CD14-positive monocyte (primary cell): ENCODE measurements at regions not wholly inside any gene's neighbourhood (a gene's known extent, or its start where the extent isn't known, plus 50 kb on each side); places are given as distances from the start of the nearest gene placed in this dataset.

Experiments used
- DNase-seq, 3 donors: peaks; one replicate each; pipeline ENCODE4 v3.0.0-alpha.2; 2011 to 2022
- H2AFZ ChIP-seq: 2 replicates; pipeline ENCODE4 v1.6.0; 2012; ENCODE audit warnings: mild to moderate bottlenecking, low read depth, low read length, inconsistent platforms; ENCODE audit not compliant: insufficient read depth, poor library complexity, severe bottlenecking
- H3K27ac ChIP-seq, 2 donors: 1 replicate in 1 of 2; 2 replicates in 1 of 2; pipeline ENCODE4 v1.5.1; 2012 to 2013; ENCODE audit warnings: low read length in 2 of 2, control low read depth in 1 of 2, inconsistent platforms in 1 of 2, low read depth in 1 of 2, mild to moderate bottlenecking in 1 of 2
- H3K27me3 ChIP-seq, 2 donors: one replicate each; pipeline versions ENCODE4 v1.6.0 to v1.6.1; 2011 to 2013; ENCODE audit warnings: low read length in 2 of 2; ENCODE audit not compliant: control insufficient read depth in 2 of 2, insufficient read depth in 2 of 2
- H3K36me3 ChIP-seq, 2 donors: replicated peaks in 1 of 2; 1 replicate in 1 of 2; 2 replicates in 1 of 2; pipeline versions ENCODE4 v1.5.1 to v1.6.1; 2012 to 2013; ENCODE audit warnings: low read length in 2 of 2, control low read depth in 1 of 2, inconsistent platforms in 1 of 2, mild to moderate bottlenecking in 1 of 2; ENCODE audit not compliant: insufficient read depth in 2 of 2, control insufficient read depth in 1 of 2
- H3K4me1 ChIP-seq, 2 donors: 1 replicate in 1 of 2; 2 replicates in 1 of 2; pipeline versions ENCODE4 v1.5.1 to v1.6.1; 2012 to 2013; ENCODE audit warnings: low read length in 2 of 2, control low read depth in 1 of 2, inconsistent platforms in 1 of 2, mild to moderate bottlenecking in 1 of 2, moderate library complexity in 1 of 2; ENCODE audit not compliant: insufficient read depth in 2 of 2, control insufficient read depth in 1 of 2
- H3K4me2 ChIP-seq: replicated peaks from 2 replicates; pipeline ENCODE3; 2012; ENCODE audit warnings: low read length, moderate library complexity, mild to moderate bottlenecking; ENCODE audit not compliant: poor library complexity, severe bottlenecking; ENCODE audit errors: extremely low read depth
- H3K4me3 ChIP-seq, 3 experiments: fragments of 200-600 bp in 1 of 3; sonication (generic) in 1 of 3; replicated peaks in 1 of 3; 1 replicate in 2 of 3; 2 replicates in 1 of 3; pipeline ENCODE4 v1.5.1; 2011 to 2013; ENCODE audit warnings: low read length in 3 of 3, mild to moderate bottlenecking in 3 of 3, control low read depth in 2 of 3, low read depth in 2 of 3, inconsistent platforms in 1 of 3, moderate library complexity in 1 of 3
- H3K79me2 ChIP-seq: 2 replicates; pipeline ENCODE4 v1.6.0; 2012; ENCODE audit warnings: mild to moderate bottlenecking, control low read depth, inconsistent platforms, low read length, moderate library complexity; ENCODE audit not compliant: insufficient read depth
- H3K9ac ChIP-seq: 2 replicates; pipeline ENCODE4 v1.6.0; 2017; ENCODE audit warnings: low read length, mild to moderate bottlenecking; ENCODE audit not compliant: insufficient read depth, poor library complexity, severe bottlenecking
- H3K9me3 ChIP-seq, 2 donors: replicated peaks in 1 of 2; 1 replicate in 1 of 2; 2 replicates in 1 of 2; pipeline versions ENCODE4 v1.5.1 to v1.6.1; 2012 to 2013; ENCODE audit warnings: low read length in 2 of 2, control low read depth in 1 of 2; ENCODE audit not compliant: control insufficient read depth in 1 of 2, insufficient read depth in 1 of 2
- H4K20me1 ChIP-seq: 2 replicates; pipeline ENCODE4 v1.6.0; 2012; ENCODE audit warnings: mild to moderate bottlenecking, low read length, control low read depth, moderate library complexity; ENCODE audit not compliant: insufficient read depth
- H3K27ac Mint-ChIP-seq, 7 donors: one replicate each; pipeline ENCODE4 v1.8.0; 2020; ENCODE audit warnings: mild to moderate bottlenecking in 7 of 7, mixed read lengths in 7 of 7, moderate library complexity in 6 of 7, inconsistent platforms in 2 of 7
- H3K27me3 Mint-ChIP-seq, 3 donors: one replicate each; pipeline ENCODE4 v1.8.0; 2021 to 2022; ENCODE audit warnings: low read depth in 3 of 3, mild to moderate bottlenecking in 3 of 3, mixed read lengths in 3 of 3, moderate library complexity in 3 of 3, inconsistent platforms in 1 of 3
- H3K36me3 Mint-ChIP-seq, 2 donors: one replicate each; pipeline ENCODE4 v1.8.0; 2020; ENCODE audit warnings: mixed read lengths in 2 of 2, inconsistent platforms in 1 of 2, mild to moderate bottlenecking in 1 of 2
- H3K4me1 Mint-ChIP-seq: one replicate; pipeline ENCODE4 v1.8.0; 2020; ENCODE audit warnings: mild to moderate bottlenecking, mixed read lengths
- H3K4me3 Mint-ChIP-seq, 2 donors: one replicate each; pipeline ENCODE4 v1.8.0; 2020; ENCODE audit warnings: mild to moderate bottlenecking in 2 of 2, mixed read lengths in 2 of 2, moderate library complexity in 1 of 2
- H3K9me3 Mint-ChIP-seq, 7 donors: one replicate each; pipeline ENCODE4 v1.8.0; 2020 to 2022; ENCODE audit warnings: mixed read lengths in 7 of 7, mild to moderate bottlenecking in 6 of 7, moderate library complexity in 6 of 7, inconsistent platforms in 2 of 7
- WGBS: methylation state at CpG from one replicate; pipeline ENCODE4 v1.1.5; 2013; ENCODE audit warnings: missing lambda C conversion rate; ENCODE audit not compliant: insufficient coverage; 5-methylcytosine and 5-hydroxymethylcytosine counted together
- intact Hi-C, 2 donors: fragments of 100-400 bp; cut with micrococcal nuclease; formaldehyde crosslinking; loops; one replicate each; pipeline versions ENCODE4 v1.15.0 to v1.15.1; 2023
- TF ChIP-seq, protein P1 (sequence below): fragments of 200-600 bp; IDR thresholded peaks from one replicate; pipeline ENCODE4 v1.8.0; 2022; ENCODE audit warnings: antibody characterized with exemption, mild to moderate bottlenecking

DNA sequence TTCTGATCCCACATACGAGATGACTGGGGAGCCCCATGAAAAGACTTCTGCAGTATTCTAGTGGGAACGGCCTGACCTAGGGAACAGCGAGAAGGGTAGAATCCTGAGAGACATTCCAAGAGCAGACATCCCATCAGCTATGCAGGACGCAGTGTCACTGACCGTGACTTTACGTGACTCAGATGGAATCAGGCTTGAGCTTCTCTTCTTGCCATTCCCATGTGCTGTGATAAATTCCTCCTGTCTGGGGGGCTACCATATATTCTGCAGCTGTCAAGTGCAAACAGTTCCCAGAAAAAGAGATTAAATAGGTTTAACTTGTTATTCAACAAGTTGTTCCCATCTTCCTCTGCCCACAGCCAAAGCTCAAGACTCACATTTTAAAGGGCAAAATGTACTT, 73.1 kb upstream of the PDE1C start:
- Histone ChIP-seq H4K20me1 (no peaks in the 10 kb centered on the region), H3K4me2 (no peak overlapping the region), H3K36me3 (no peaks in the 10 kb centered on the region), H3K9me3 (no peaks in the 10 kb centered on the region), H3K9ac (no peak overlapping the region), H3K4me3 (no peak overlapping the region), H3K4me1 (no peaks in the 10 kb centered on the region), H3K79me2 (no peaks in the 10 kb centered on the region), H3K27ac (no peak overlapping the region), H3K27me3 (no peaks in the 10 kb centered on the region), H2AFZ (no peak overlapping the region)
- Mint-ChIP-seq H3K4me3 (no peak overlapping the region), H3K36me3 (no peaks in the 10 kb centered on the region), H3K9me3 (peaks cover 0 to 7% (median 0%) of the 10 kb centered on the region in 7 donors), H3K27me3 (peaks cover 0 to 3% (median 0%) of the 10 kb centered on the region in 3 donors), H3K4me1 (no peaks in the 10 kb centered on the region), H3K27ac (no peak overlapping the region)
- intact Hi-C loops: no loop called here
- 93% methylated on average over 6 of the region's 6 CpGs for WGBS
- TF ChIP-seq, protein P1, sequence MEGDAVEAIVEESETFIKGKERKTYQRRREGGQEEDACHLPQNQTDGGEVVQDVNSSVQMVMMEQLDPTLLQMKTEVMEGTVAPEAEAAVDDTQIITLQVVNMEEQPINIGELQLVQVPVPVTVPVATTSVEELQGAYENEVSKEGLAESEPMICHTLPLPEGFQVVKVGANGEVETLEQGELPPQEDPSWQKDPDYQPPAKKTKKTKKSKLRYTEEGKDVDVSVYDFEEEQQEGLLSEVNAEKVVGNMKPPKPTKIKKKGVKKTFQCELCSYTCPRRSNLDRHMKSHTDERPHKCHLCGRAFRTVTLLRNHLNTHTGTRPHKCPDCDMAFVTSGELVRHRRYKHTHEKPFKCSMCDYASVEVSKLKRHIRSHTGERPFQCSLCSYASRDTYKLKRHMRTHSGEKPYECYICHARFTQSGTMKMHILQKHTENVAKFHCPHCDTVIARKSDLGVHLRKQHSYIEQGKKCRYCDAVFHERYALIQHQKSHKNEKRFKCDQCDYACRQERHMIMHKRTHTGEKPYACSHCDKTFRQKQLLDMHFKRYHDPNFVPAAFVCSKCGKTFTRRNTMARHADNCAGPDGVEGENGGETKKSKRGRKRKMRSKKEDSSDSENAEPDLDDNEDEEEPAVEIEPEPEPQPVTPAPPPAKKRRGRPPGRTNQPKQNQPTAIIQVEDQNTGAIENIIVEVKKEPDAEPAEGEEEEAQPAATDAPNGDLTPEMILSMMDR: no peak
- no peak for DNase-seq

DNA sequence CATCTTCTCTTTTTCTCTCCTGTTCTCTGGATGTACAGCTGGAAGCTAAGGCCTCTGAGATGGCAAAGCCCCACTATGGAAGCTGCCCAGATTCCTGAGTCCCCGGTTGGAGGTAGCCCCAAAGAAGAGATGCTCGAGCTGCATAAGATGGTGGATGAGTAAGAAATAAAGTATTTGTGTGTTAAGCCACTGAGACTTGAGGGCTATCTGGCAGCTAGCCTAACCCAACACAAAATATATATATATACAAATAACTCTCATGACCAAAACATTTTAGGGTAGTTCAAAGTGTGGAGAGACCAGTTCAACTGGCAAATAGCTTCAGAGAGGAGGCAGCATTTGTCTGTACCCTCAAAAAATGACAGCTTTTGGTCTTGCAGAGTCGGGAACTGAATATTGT, 72.4 kb upstream of the PDE1C start:
- intact Hi-C loops: no loop called here
- Histone ChIP-seq H3K79me2 (no peaks in the 10 kb centered on the region), H3K4me3 (no peak overlapping the region), H4K20me1 (no peaks in the 10 kb centered on the region), H3K27ac (no peak overlapping the region), H3K4me2 (no peak overlapping the region), H3K36me3 (no peaks in the 10 kb centered on the region), H3K27me3 (no peaks in the 10 kb centered on the region), H3K9me3 (no peaks in the 10 kb centered on the region), H3K4me1 (no peaks in the 10 kb centered on the region), H3K9ac (no peak overlapping the region), H2AFZ (no peak overlapping the region)
- WGBS: 80% methylated on average over 1 of the region's 3 CpGs
- no peak overlapping the region for H3K4me3 Mint-ChIP-seq
- TF ChIP-seq, protein P1: no peak
- no peak for DNase-seq
- peaks cover 0 to 3% (median 0%) of the 10 kb centered on the region in 3 donors for H3K27me3 Mint-ChIP-seq
- H3K4me1 Mint-ChIP-seq: no peaks in the 10 kb centered on the region
- H3K9me3 Mint-ChIP-seq: peaks cover 0 to 7% (median 0%) of the 10 kb centered on the region in 7 donors
- H3K36me3 Mint-ChIP-seq: no peaks in the 10 kb centered on the region
- H3K27ac Mint-ChIP-seq: no peak overlapping the region
